ENCODE measurements at regions not wholly inside any gene's neighbourhood (a gene's known extent, or its start where the extent isn't known, plus 50 kb on each side); places are given as distances from the start of the nearest gene placed in this dataset.

GRCh38 chrX:4528247-4528646 lies 814.8 kb upstream of the PRKX start:
- H3K27me3 Mint-ChIP-seq (ENCODE audit: low read depth), result no peaks in the 10 kb centered on the region
- H3K9me3 Mint-ChIP-seq, result no peaks in the 10 kb centered on the region
- H3K27ac Mint-ChIP-seq, result no peak overlapping the region
- DNase-seq (ENCODE audit: low spot score in 2 of 2, unreplicated experiment in 2 of 2), result no peak
- no peak for TF ChIP-seq CTCF (IDR thresholded peaks at IDR 0.05; ENCODE audit: unreplicated experiment)
- no peaks in the 10 kb centered on the region for H3K36me3 Mint-ChIP-seq
- H3K4me1 Mint-ChIP-seq, result no peaks in the 10 kb centered on the region
- H3K4me3 Mint-ChIP-seq, result no peak overlapping the region

- Mint-ChIP-seq H3K4me3 (no peak overlapping the region), H3K27me3 (ENCODE audit: low read depth) (no peaks in the 10 kb centered on the region), H3K4me1 (peaks cover 14% of the 10 kb centered on the region), H3K36me3 (no peaks in the 10 kb centered on the region), H3K9me3 (peaks cover 16% of the 10 kb centered on the region), H3K27ac (no peak overlapping the region)
- DNase-seq (ENCODE audit: low spot score in 2 of 2, unreplicated experiment in 2 of 2), result no peak
- TF ChIP-seq CTCF (IDR thresholded peaks at IDR 0.05; ENCODE audit: unreplicated experiment), result no peak
Measured at GRCh38 chrX:4485912-4486311, 772.5 kb upstream of the PRKX start.

- no peaks in the 10 kb centered on the region for H3K27me3 Mint-ChIP-seq (ENCODE audit: low read depth)
- H3K27ac Mint-ChIP-seq, result no peak overlapping the region
- no peak for DNase-seq (ENCODE audit: low spot score in 2 of 2, unreplicated experiment in 2 of 2)
- TF ChIP-seq CTCF (IDR thresholded peaks at IDR 0.05; ENCODE audit: unreplicated experiment), result no peak
- H3K4me3 Mint-ChIP-seq, result no peak overlapping the region
- peaks cover 7% of the 10 kb centered on the region for H3K4me1 Mint-ChIP-seq
- peaks cover 16% of the 10 kb centered on the region for H3K9me3 Mint-ChIP-seq
- no peaks in the 10 kb centered on the region for H3K36me3 Mint-ChIP-seq
Measured at GRCh38 chrX:4484266-4484665, 770.8 kb upstream of the PRKX start.

- H3K27ac Mint-ChIP-seq, result no peak overlapping the region
- H3K4me1 Mint-ChIP-seq, result no peaks in the 10 kb centered on the region
- no peak for DNase-seq (ENCODE audit: low spot score in 2 of 2, unreplicated experiment in 2 of 2)
- no peaks in the 10 kb centered on the region for H3K27me3 Mint-ChIP-seq (ENCODE audit: low read depth)
- H3K9me3 Mint-ChIP-seq, result peaks cover 29% of the 10 kb centered on the region
- H3K4me3 Mint-ChIP-seq, result no peak overlapping the region
- peaks cover 6% of the 10 kb centered on the region for H3K36me3 Mint-ChIP-seq
- TF ChIP-seq CTCF (IDR thresholded peaks at IDR 0.05; ENCODE audit: unreplicated experiment), result no peak
Measured at GRCh38 chrX:4451591-4451990, 738.1 kb upstream of the PRKX start.

- Mint-ChIP-seq H3K9me3 (peaks cover 26% of the 10 kb centered on the region), H3K4me1 (no peaks in the 10 kb centered on the region), H3K27ac (no peak overlapping the region), H3K27me3 (ENCODE audit: low read depth) (no peaks in the 10 kb centered on the region), H3K4me3 (no peak overlapping the region), H3K36me3 (peaks cover 6% of the 10 kb centered on the region)
- no peak for TF ChIP-seq CTCF (IDR thresholded peaks at IDR 0.05; ENCODE audit: unreplicated experiment)
- DNase-seq (ENCODE audit: low spot score in 2 of 2, unreplicated experiment in 2 of 2), result no peak
Measured at GRCh38 chrX:4450177-4450576, 736.7 kb upstream of the PRKX start.

- Mint-ChIP-seq H3K4me3 (no peak overlapping the region), H3K4me1 (peaks cover 4% of the 10 kb centered on the region), H3K36me3 (no peaks in the 10 kb centered on the region), H3K9me3 (peaks cover 6% of the 10 kb centered on the region), H3K27ac (no peak overlapping the region), H3K27me3 (ENCODE audit: low read depth) (no peaks in the 10 kb centered on the region)
- DNase-seq (ENCODE audit: low spot score in 2 of 2, unreplicated experiment in 2 of 2), result no peak
- TF ChIP-seq CTCF (IDR thresholded peaks at IDR 0.05; ENCODE audit: unreplicated experiment), result no peak
Measured at GRCh38 chrX:4435905-4436304, 722.5 kb upstream of the PRKX start.
